ENCODE measurements at regions not wholly inside any gene's neighbourhood (a gene's known extent, or its start where the extent isn't known, plus 50 kb on each side); places are given as distances from the start of the nearest gene placed in this dataset.

- no peaks in the 10 kb centered on the region for H3K4me1 Mint-ChIP-seq (ENCODE audit: low read depth)
These were observed 683.4 kb upstream of the ARGLU1 start for GRCh38 chr13:107251341-107251740.

GRCh38 chr13:107250628-107251027, 682.7 kb upstream of the ARGLU1 start:
- Mint-ChIP-seq H3K9me3 (ENCODE audit: low read depth) (no peaks in the 10 kb centered on the region), H3K27ac (no peak overlapping the region), H3K4me1 (ENCODE audit: low read depth) (no peaks in the 10 kb centered on the region), H3K36me3 (ENCODE audit: insufficient read depth) (no peaks in the 10 kb centered on the region), H3K4me3 (ENCODE audit: low read depth) (no peak overlapping the region), H3K27me3 (no peaks in the 10 kb centered on the region)
- TF ChIP-seq CTCF (IDR thresholded peaks at IDR 0.05; ENCODE audit: unreplicated experiment) = no peak
- DNase-seq (ENCODE audit: low spot score, unreplicated experiment) = no peak

More at GRCh38 chr13:107251341-107251740, 683.4 kb upstream of the ARGLU1 start:
- H3K4me3 Mint-ChIP-seq (ENCODE audit: low read depth) = no peak overlapping the region
- H3K9me3 Mint-ChIP-seq (ENCODE audit: low read depth) = no peaks in the 10 kb centered on the region
- TF ChIP-seq CTCF (IDR thresholded peaks at IDR 0.05; ENCODE audit: unreplicated experiment) = no peak
- no peaks in the 10 kb centered on the region for H3K36me3 Mint-ChIP-seq (ENCODE audit: insufficient read depth)
- no peak for DNase-seq (ENCODE audit: low spot score, unreplicated experiment)
- H3K27me3 Mint-ChIP-seq = no peaks in the 10 kb centered on the region
- no peak overlapping the region for H3K27ac Mint-ChIP-seq

- Mint-ChIP-seq H3K4me1 (ENCODE audit: low read depth) (no peaks in the 10 kb centered on the region), H3K27ac (no peak overlapping the region)
- TF ChIP-seq CTCF (IDR thresholded peaks at IDR 0.05; ENCODE audit: unreplicated experiment) = no peak
These were observed 676.3 kb upstream of the ARGLU1 start for GRCh38 chr13:107244241-107244640.

GRCh38 chr13:107242138-107242537, 674.2 kb upstream of the ARGLU1 start:
- no peaks in the 10 kb centered on the region for H3K27me3 Mint-ChIP-seq
- DNase-seq (ENCODE audit: low spot score, unreplicated experiment) = no peak
- no peak overlapping the region for H3K27ac Mint-ChIP-seq
- H3K9me3 Mint-ChIP-seq (ENCODE audit: low read depth) = no peaks in the 10 kb centered on the region
- no peak overlapping the region for H3K4me3 Mint-ChIP-seq (ENCODE audit: low read depth)
- no peak for TF ChIP-seq CTCF (IDR thresholded peaks at IDR 0.05; ENCODE audit: unreplicated experiment)
- H3K4me1 Mint-ChIP-seq (ENCODE audit: low read depth) = no peaks in the 10 kb centered on the region
- H3K36me3 Mint-ChIP-seq (ENCODE audit: insufficient read depth) = no peaks in the 10 kb centered on the region

More at GRCh38 chr13:107244241-107244640, 676.3 kb upstream of the ARGLU1 start:
- Mint-ChIP-seq H3K9me3 (ENCODE audit: low read depth) (no peaks in the 10 kb centered on the region), H3K4me3 (ENCODE audit: low read depth) (no peak overlapping the region), H3K27me3 (no peaks in the 10 kb centered on the region), H3K36me3 (ENCODE audit: insufficient read depth) (no peaks in the 10 kb centered on the region)
- no peak for DNase-seq (ENCODE audit: low spot score, unreplicated experiment)

- no peaks in the 10 kb centered on the region for H3K36me3 Mint-ChIP-seq (ENCODE audit: insufficient read depth)
- no peak overlapping the region for H3K27ac Mint-ChIP-seq
- H3K4me3 Mint-ChIP-seq (ENCODE audit: low read depth) = no peak overlapping the region
- H3K9me3 Mint-ChIP-seq (ENCODE audit: low read depth) = no peaks in the 10 kb centered on the region
- H3K4me1 Mint-ChIP-seq (ENCODE audit: low read depth) = no peaks in the 10 kb centered on the region
- DNase-seq (ENCODE audit: low spot score, unreplicated experiment) = no peak
- no peaks in the 10 kb centered on the region for H3K27me3 Mint-ChIP-seq
- TF ChIP-seq CTCF (IDR thresholded peaks at IDR 0.05; ENCODE audit: unreplicated experiment) = no peak
These were observed 673.4 kb upstream of the ARGLU1 start for GRCh38 chr13:107241381-107241780.

Measured in progenitor cell of endocrine pancreas (in vitro differentiated cells).